NT2/D1 (cell line): ENCODE measurements at regions not wholly inside any gene's neighbourhood (a gene's known extent, or its start where the extent isn't known, plus 50 kb on each side); places are given as distances from the start of the nearest gene placed in this dataset.
"Not testable (repeated sequence)": the region's sequence is repeated elsewhere in the genome, so short reads cannot be mapped to it uniquely, and the experiment has no call there.

Experiments used
- DNase-seq: peaks from one replicate; pipeline ENCODE4 v3.0.0-alpha.2; 2011; ENCODE audit warnings: low read depth, low spot score
- H3K27me3 ChIP-seq: 2 replicates; pipeline ENCODE4 v1.6.0; 2011; ENCODE audit warnings: mild to moderate bottlenecking; ENCODE audit not compliant: insufficient read length, insufficient read depth
- H3K36me3 ChIP-seq: 2 replicates; pipeline ENCODE4 v1.6.1; 2011; ENCODE audit warnings: mild to moderate bottlenecking, low read length, mixed read lengths; ENCODE audit not compliant: insufficient read depth, insufficient read length
- H3K4me1 ChIP-seq: 2 replicates; pipeline ENCODE4 v1.5.1; 2011; ENCODE audit not compliant: insufficient read depth, insufficient read length
- H3K4me3 ChIP-seq: 2 replicates; pipeline ENCODE4 v1.5.1; 2011; ENCODE audit warnings: low read depth; ENCODE audit not compliant: insufficient read length
- H3K9ac ChIP-seq: 2 replicates; pipeline ENCODE4 v1.6.0; 2011; ENCODE audit warnings: low read depth; ENCODE audit not compliant: insufficient read length
- H3K9me3 ChIP-seq: 2 replicates; pipeline ENCODE4 v1.5.1; 2011; ENCODE audit warnings: mild to moderate bottlenecking, low read length; ENCODE audit not compliant: insufficient read depth
- SUZ12 ChIP-seq: IDR thresholded peaks from 2 replicates; pipeline ENCODE4 v1.6.1; 2011; ENCODE audit not compliant: insufficient read length, insufficient read depth; ENCODE audit errors: extremely low read depth
- YY1 ChIP-seq: IDR thresholded peaks from 2 replicates; pipeline ENCODE4 v1.6.1; 2011; ENCODE audit not compliant: insufficient read length, insufficient read depth
- ZNF274 ChIP-seq: IDR thresholded peaks from 2 replicates; pipeline ENCODE4 v1.6.1; 2011; ENCODE audit warnings: mild to moderate bottlenecking, low read depth, low read length

GRCh38 chr14:89551955-89552354 is 134.9 kb upstream of the FOXN3 start:
- no peaks in the 10 kb centered on the region for H3K9me3 ChIP-seq
- TF ChIP-seq YY1 (no peak), ZNF274 (no peak), SUZ12 (no peak)
- H3K4me1 ChIP-seq: peaks cover 6% of the 10 kb centered on the region
- no peaks in the 10 kb centered on the region for H3K36me3 ChIP-seq
- no peaks in the 10 kb centered on the region for H3K27me3 ChIP-seq
- no peak for DNase-seq
- H3K9ac ChIP-seq: no peak overlapping the region
- no peak overlapping the region for H3K4me3 ChIP-seq

- TF ChIP-seq YY1 (no peak), SUZ12 (no peak)
- no peak for DNase-seq
- no peaks in the 10 kb centered on the region for H3K27me3 ChIP-seq
Measured at GRCh38 chr14:89551432-89551831, 134.4 kb upstream of the FOXN3 start.

GRCh38 chr14:89550821-89551220 is 133.8 kb upstream of the FOXN3 start:
- TF ChIP-seq SUZ12 (no peak), YY1 (no peak), ZNF274 (no peak)
- Histone ChIP-seq H3K4me1 (peaks cover 6% of the 10 kb centered on the region), H3K4me3 (no peak overlapping the region), H3K9ac (no peak overlapping the region), H3K36me3 (no peaks in the 10 kb centered on the region), H3K9me3 (no peaks in the 10 kb centered on the region), H3K27me3 (no peaks in the 10 kb centered on the region)
- DNase-seq: no peak

More at GRCh38 chr14:89551432-89551831, 134.4 kb upstream of the FOXN3 start:
- Histone ChIP-seq H3K9me3 (no peaks in the 10 kb centered on the region), H3K9ac (no peak overlapping the region), H3K4me1 (peaks cover 6% of the 10 kb centered on the region), H3K4me3 (no peak overlapping the region), H3K36me3 (no peaks in the 10 kb centered on the region)

- peaks cover 6% of the 10 kb centered on the region for H3K4me1 ChIP-seq
- TF ChIP-seq YY1 (no peak), ZNF274 (no peak), SUZ12 (no peak)
Measured at GRCh38 chr14:89549381-89550125, 132.5 kb upstream of the FOXN3 start.

GRCh38 chr14:89547047-89547446 is 130.0 kb upstream of the FOXN3 start:
- H3K4me3 ChIP-seq, DNase-seq, H3K27me3 ChIP-seq, H3K9ac ChIP-seq, H3K36me3 ChIP-seq, H3K4me1 ChIP-seq, H3K9me3 ChIP-seq: not testable (repeated sequence)

More at GRCh38 chr14:89549381-89550125, 132.5 kb upstream of the FOXN3 start:
- H3K9ac ChIP-seq: no peak overlapping the region
- no peaks in the 10 kb centered on the region for H3K36me3 ChIP-seq
- no peak for DNase-seq
- no peaks in the 10 kb centered on the region for H3K27me3 ChIP-seq
- no peaks in the 10 kb centered on the region for H3K9me3 ChIP-seq
- no peak overlapping the region for H3K4me3 ChIP-seq

GRCh38 chr14:89544636-89545301 is 127.7 kb upstream of the FOXN3 start:
- DNase-seq: no peak
- Histone ChIP-seq H3K4me3 (no peak overlapping the region), H3K9ac (no peak overlapping the region), H3K27me3 (no peaks in the 10 kb centered on the region), H3K4me1 (peaks cover 3% of the 10 kb centered on the region), H3K9me3 (no peaks in the 10 kb centered on the region), H3K36me3 (no peaks in the 10 kb centered on the region)
- TF ChIP-seq YY1: no peak
- TF ChIP-seq ZNF274: no peak
- TF ChIP-seq SUZ12: no peak

GRCh38 chr14:89543425-89543790 is 126.4 kb upstream of the FOXN3 start:
- DNase-seq: no peak
- Histone ChIP-seq H3K4me1 (no peaks in the 10 kb centered on the region), H3K9me3 (no peaks in the 10 kb centered on the region), H3K4me3 (no peak overlapping the region), H3K27me3 (no peaks in the 10 kb centered on the region), H3K36me3 (no peaks in the 10 kb centered on the region), H3K9ac (no peak overlapping the region)
- TF ChIP-seq YY1 (no peak), SUZ12 (no peak), ZNF274 (no peak)
